NCI-H187 (cell line): ENCODE measurements at regions not wholly inside any gene's neighbourhood (a gene's known extent, or its start where the extent isn't known, plus 50 kb on each side); places are given as distances from the start of the nearest gene placed in this dataset.

Experiments used
- DNase-seq, 2 experiments: peaks; one replicate each; lab custom pipeline; 2025; lab: John Stamatoyannopoulos, UW

GRCh38 chr7:36096460-36097095 is 56.5 kb upstream of the EEPD1 start:
- DNase-seq, result no peak

- no peak for DNase-seq
Observed at GRCh38 chr7:36098096-36098495, 55.0 kb upstream of the EEPD1 start.

- DNase-seq, result no peak
Observed at GRCh38 chr7:36100226-36100625, 52.8 kb upstream of the EEPD1 start.

- no peak for DNase-seq
Observed at GRCh38 chr7:36100634-36101033, 52.4 kb upstream of the EEPD1 start.
